SJCRH30 (cell line): ENCODE measurements at regions not wholly inside any gene's neighbourhood (a gene's known extent, or its start where the extent isn't known, plus 50 kb on each side); places are given as distances from the start of the nearest gene placed in this dataset.
"Not testable (repeated sequence)": the region's sequence is repeated elsewhere in the genome, so short reads cannot be mapped to it uniquely, and the experiment has no call there.

Experiments used
- DNase-seq, 2 experiments: peaks; one replicate each; pipeline ENCODE4 v3.0.0-alpha.2; 2015 to 2020
- H3K27ac ChIP-seq: fragments of 250-450 bp; sonication (Bioruptor Pico); 2 replicates; pipeline ENCODE4 v1.5.1; 2020; ENCODE audit warnings: mild to moderate bottlenecking, moderate library complexity
- H3K27me3 ChIP-seq: fragments of 250-450 bp; sonication (Bioruptor Pico); 2 replicates; pipeline ENCODE4 v1.5.1; 2020; ENCODE audit warnings: mild to moderate bottlenecking, moderate library complexity
- H3K36me3 ChIP-seq: fragments of 250-450 bp; sonication (Bioruptor Pico); 2 replicates; pipeline ENCODE4 v1.5.1; 2020; ENCODE audit warnings: mild to moderate bottlenecking, moderate library complexity
- H3K4me1 ChIP-seq: fragments of 250-450 bp; sonication (Bioruptor Pico); 2 replicates; pipeline ENCODE4 v1.5.1; 2020; ENCODE audit warnings: mild to moderate bottlenecking, moderate library complexity
- H3K4me3 ChIP-seq: fragments of 250-450 bp; sonication (Bioruptor Pico); 2 replicates; pipeline ENCODE4 v1.5.1; 2020; ENCODE audit warnings: mild to moderate bottlenecking, moderate library complexity
- H3K9me3 ChIP-seq: fragments of 250-450 bp; sonication (Bioruptor Pico); replicated peaks from 2 replicates; pipeline ENCODE4 v1.5.1; 2020; ENCODE audit warnings: mild to moderate bottlenecking, moderate library complexity

- no peaks in the 10 kb centered on the region for H3K36me3 ChIP-seq
- H3K9me3 ChIP-seq = no peaks in the 10 kb centered on the region
- no peaks in the 10 kb centered on the region for H3K27me3 ChIP-seq
- no peak overlapping the region for H3K4me3 ChIP-seq
- DNase-seq = no peak
- H3K4me1 ChIP-seq = peaks cover 6% of the 10 kb centered on the region
- H3K27ac ChIP-seq = no peak overlapping the region
These were observed 1247.9 kb upstream of the ACO1 start for GRCh38 chr9:31136524-31136923.

GRCh38 chr9:31137176-31138160 is 1247.0 kb upstream of the ACO1 start:
- no peaks in the 10 kb centered on the region for H3K27me3 ChIP-seq
- peaks cover 6% of the 10 kb centered on the region for H3K4me1 ChIP-seq
- H3K36me3 ChIP-seq = no peaks in the 10 kb centered on the region
- peak overlapping the region; percentile 22; the same call in 1 of the 2 replicates for H3K27ac ChIP-seq
- H3K9me3 ChIP-seq = no peaks in the 10 kb centered on the region
- peak; percentile 53 to 69 for DNase-seq
- H3K4me3 ChIP-seq = no peak overlapping the region

- no peaks in the 10 kb centered on the region for H3K27me3 ChIP-seq
- peak in 1 of 2 experiments; percentile 19 for DNase-seq
- peaks cover 6% of the 10 kb centered on the region for H3K4me1 ChIP-seq
- no peaks in the 10 kb centered on the region for H3K9me3 ChIP-seq
- H3K36me3 ChIP-seq = no peaks in the 10 kb centered on the region
- H3K4me3 ChIP-seq = no peak overlapping the region
- H3K27ac ChIP-seq = no peak overlapping the region
These were observed 1244.1 kb upstream of the ACO1 start for GRCh38 chr9:31140316-31140715.

GRCh38 chr9:31142456-31142855 is 1242.0 kb upstream of the ACO1 start:
- Histone ChIP-seq H3K27ac (no peak overlapping the region), H3K4me3 (no peak overlapping the region), H3K27me3 (no peaks in the 10 kb centered on the region), H3K9me3 (no peaks in the 10 kb centered on the region), H3K36me3 (no peaks in the 10 kb centered on the region), H3K4me1 (peaks cover 6% of the 10 kb centered on the region)
- DNase-seq = peak in 1 of 2 experiments; percentile 29

- H3K27ac ChIP-seq = no peak overlapping the region
- no peaks in the 10 kb centered on the region for H3K9me3 ChIP-seq
- H3K4me3 ChIP-seq = no peak overlapping the region
- DNase-seq = no peak
- no peaks in the 10 kb centered on the region for H3K36me3 ChIP-seq
- H3K27me3 ChIP-seq = no peaks in the 10 kb centered on the region
- peaks cover 1% of the 10 kb centered on the region; the same call in 1 of the 2 replicates for H3K4me1 ChIP-seq
These were observed 1239.8 kb upstream of the ACO1 start for GRCh38 chr9:31144614-31145013.

GRCh38 chr9:31146485-31147166 is 1237.8 kb upstream of the ACO1 start:
- no peak for DNase-seq
- no peaks in the 10 kb centered on the region for H3K36me3 ChIP-seq
- no peak overlapping the region for H3K4me3 ChIP-seq
- no peaks in the 10 kb centered on the region for H3K4me1 ChIP-seq
- no peaks in the 10 kb centered on the region for H3K27me3 ChIP-seq
- no peaks in the 10 kb centered on the region for H3K9me3 ChIP-seq
- no peak overlapping the region for H3K27ac ChIP-seq

GRCh38 chr9:31153250-31153840 is 1231.1 kb upstream of the ACO1 start:
- no peak overlapping the region for H3K27ac ChIP-seq
- H3K4me3 ChIP-seq = no peak overlapping the region
- H3K27me3 ChIP-seq = no peaks in the 10 kb centered on the region
- DNase-seq = no peak
- no peaks in the 10 kb centered on the region for H3K9me3 ChIP-seq
- no peaks in the 10 kb centered on the region for H3K4me1 ChIP-seq
- no peaks in the 10 kb centered on the region for H3K36me3 ChIP-seq

- no peaks in the 10 kb centered on the region for H3K9me3 ChIP-seq
- peaks cover 3% of the 10 kb centered on the region for H3K4me1 ChIP-seq
- peak; percentile 53 to 57 for DNase-seq
- no peak overlapping the region for H3K27ac ChIP-seq
- no peaks in the 10 kb centered on the region for H3K36me3 ChIP-seq
- H3K4me3 ChIP-seq = no peak overlapping the region
- no peaks in the 10 kb centered on the region for H3K27me3 ChIP-seq
These were observed 1217.9 kb upstream of the ACO1 start for GRCh38 chr9:31166516-31166915.

GRCh38 chr9:31168161-31168560 is 1216.3 kb upstream of the ACO1 start:
- Histone ChIP-seq H3K4me3 (no peak overlapping the region), H3K36me3 (no peaks in the 10 kb centered on the region), H3K27me3 (no peaks in the 10 kb centered on the region), H3K27ac (no peak overlapping the region), H3K9me3 (no peaks in the 10 kb centered on the region), H3K4me1 (peaks cover 3% of the 10 kb centered on the region)
- peak in 1 of 2 experiments; percentile 22 for DNase-seq

GRCh38 chr9:31174681-31175080 is 1209.8 kb upstream of the ACO1 start:
- Histone ChIP-seq H3K36me3 (no peaks in the 10 kb centered on the region), H3K4me3 (no peak overlapping the region), H3K9me3 (no peaks in the 10 kb centered on the region), H3K27me3 (no peaks in the 10 kb centered on the region), H3K4me1 (no peaks in the 10 kb centered on the region), H3K27ac (no peak overlapping the region)
- no peak for DNase-seq

- H3K4me1 ChIP-seq = no peaks in the 10 kb centered on the region
- H3K27me3 ChIP-seq = no peaks in the 10 kb centered on the region
- H3K36me3 ChIP-seq = no peaks in the 10 kb centered on the region
- no peak for DNase-seq
- no peak overlapping the region for H3K27ac ChIP-seq
- no peak overlapping the region for H3K4me3 ChIP-seq
- no peaks in the 10 kb centered on the region for H3K9me3 ChIP-seq
These were observed 1200.6 kb upstream of the ACO1 start for GRCh38 chr9:31183866-31184265.

GRCh38 chr9:31185831-31186230 is 1198.6 kb upstream of the ACO1 start:
- H3K4me1 ChIP-seq = no peaks in the 10 kb centered on the region
- no peak overlapping the region for H3K4me3 ChIP-seq
- no peak for DNase-seq
- H3K36me3 ChIP-seq = no peaks in the 10 kb centered on the region
- H3K27me3 ChIP-seq = no peaks in the 10 kb centered on the region
- no peak overlapping the region for H3K27ac ChIP-seq
- H3K9me3 ChIP-seq = no peaks in the 10 kb centered on the region

GRCh38 chr9:31188496-31188895 is 1195.9 kb upstream of the ACO1 start:
- no peaks in the 10 kb centered on the region for H3K9me3 ChIP-seq
- no peaks in the 10 kb centered on the region for H3K27me3 ChIP-seq
- H3K27ac ChIP-seq = no peak overlapping the region
- no peak overlapping the region for H3K4me3 ChIP-seq
- no peak for DNase-seq
- H3K36me3 ChIP-seq = no peaks in the 10 kb centered on the region
- no peaks in the 10 kb centered on the region for H3K4me1 ChIP-seq

GRCh38 chr9:31210978-31211570 is 1173.4 kb upstream of the ACO1 start:
- Histone ChIP-seq H3K4me3 (no peak overlapping the region), H3K9me3 (no peaks in the 10 kb centered on the region), H3K36me3 (no peaks in the 10 kb centered on the region), H3K27ac (no peak overlapping the region), H3K4me1 (no peaks in the 10 kb centered on the region), H3K27me3 (no peaks in the 10 kb centered on the region)
- no peak for DNase-seq

GRCh38 chr9:31229976-31230375 is 1154.5 kb upstream of the ACO1 start:
- not testable (repeated sequence) for H3K4me3 ChIP-seq, H3K27ac ChIP-seq, H3K27me3 ChIP-seq, H3K9me3 ChIP-seq, DNase-seq, H3K4me1 ChIP-seq, H3K36me3 ChIP-seq
